Iris pigment epithelial cell (primary cell): ENCODE measurements at regions not wholly inside any gene's neighbourhood (a gene's known extent, or its start where the extent isn't known, plus 50 kb on each side); places are given as distances from the start of the nearest gene placed in this dataset.
"Not testable (repeated sequence)": the region's sequence is repeated elsewhere in the genome, so short reads cannot be mapped to it uniquely, and the experiment has no call there.

ENCODE experiments used
- DNase-seq: peaks from one replicate; pipeline ENCODE4 v3.0.0-alpha.2; 2011; ENCODE audit warnings: low read depth

- no peak for DNase-seq
These were observed 130.2 kb downstream of the GPR37 start for GRCh38 chr7:124635416-124635815.

- no peak for DNase-seq
These were observed 131.9 kb downstream of the GPR37 start for GRCh38 chr7:124633740-124634139.

GRCh38 chr7:124630395-124630794 is 135.2 kb downstream of the GPR37 start:
- no peak for DNase-seq

- no peak for DNase-seq
These were observed 146.7 kb downstream of the GPR37 start for GRCh38 chr7:124618871-124619270.

- not testable (repeated sequence) for DNase-seq
These were observed 147.5 kb downstream of the GPR37 start for GRCh38 chr7:124618051-124618450.

GRCh38 chr7:124603066-124603465 is 162.5 kb downstream of the GPR37 start:
- DNase-seq: peak; percentile 6

- no peak for DNase-seq
These were observed 168.1 kb downstream of the GPR37 start for GRCh38 chr7:124597509-124597908.

GRCh38 chr7:124596881-124597280 is 168.7 kb downstream of the GPR37 start:
- no peak for DNase-seq

GRCh38 chr7:124590814-124591213 is 174.8 kb downstream of the GPR37 start:
- DNase-seq: no peak

GRCh38 chr7:124577256-124577655 is 188.3 kb downstream of the GPR37 start:
- DNase-seq: no peak

- DNase-seq: no peak
These were observed 190.4 kb downstream of the GPR37 start for GRCh38 chr7:124575176-124575575.

- DNase-seq: no peak
These were observed 195.0 kb downstream of the GPR37 start for GRCh38 chr7:124570558-124570957.

GRCh38 chr7:124566583-124566982 is 199.0 kb downstream of the GPR37 start:
- peak; percentile 50 for DNase-seq

GRCh38 chr7:124557587-124557986 is 208.0 kb downstream of the GPR37 start:
- DNase-seq: no peak

- no peak for DNase-seq
These were observed 208.5 kb downstream of the GPR37 start for GRCh38 chr7:124557101-124557500.

GRCh38 chr7:124553502-124553901 is 212.1 kb downstream of the GPR37 start:
- no peak for DNase-seq

GRCh38 chr7:124552217-124552616 is 213.4 kb downstream of the GPR37 start:
- DNase-seq: peak; percentile 10

- peak; percentile 14 for DNase-seq
These were observed 215.6 kb downstream of the GPR37 start for GRCh38 chr7:124550036-124550435.

GRCh38 chr7:124542476-124542875 is 223.1 kb downstream of the GPR37 start:
- no peak for DNase-seq

- peak; percentile 35 for DNase-seq
These were observed 229.3 kb downstream of the GPR37 start for GRCh38 chr7:124536156-124536762.

- peak; percentile 44 for DNase-seq
These were observed 233.4 kb downstream of the GPR37 start for GRCh38 chr7:124532166-124532565.

- DNase-seq: no peak
These were observed 248.7 kb downstream of the GPR37 start for GRCh38 chr7:124516911-124517310.

- no peak for DNase-seq
These were observed 250.3 kb downstream of the GPR37 start for GRCh38 chr7:124515106-124515830.

- DNase-seq: no peak
These were observed 251.1 kb downstream of the GPR37 start for GRCh38 chr7:124514471-124514870.
